GM19372 (cell line): ENCODE measurements at regions not wholly inside any gene's neighbourhood (a gene's known extent, or its start where the extent isn't known, plus 50 kb on each side); places are given as distances from the start of the nearest gene placed in this dataset.

Experiments used
- ATAC-seq: cut with Tn5 transposase; IDR thresholded peaks from one replicate; pipeline ENCODE4 v1.9.1; 2021; ENCODE audit warnings: mild to moderate bottlenecking, low read depth, moderate library complexity; ENCODE audit not compliant: unreplicated experiment

DNA sequence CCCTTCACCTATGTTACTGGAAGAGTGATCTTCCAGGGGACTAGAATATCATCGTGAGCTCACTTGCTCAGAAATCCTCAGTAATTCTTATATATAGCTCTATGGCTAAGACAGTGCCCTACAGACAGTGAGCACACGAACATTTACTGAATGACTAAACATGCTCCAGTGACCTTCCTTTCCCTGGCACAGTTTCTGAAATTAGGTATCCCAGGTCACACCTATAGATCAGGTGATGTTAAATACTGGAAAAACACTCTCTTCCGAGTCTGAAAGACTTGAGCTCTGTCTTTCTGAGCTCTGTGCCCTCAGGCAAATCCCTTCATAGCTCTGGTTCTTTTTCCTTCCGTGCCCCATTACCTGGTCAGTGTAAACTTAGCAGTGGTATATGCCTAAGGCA lies 239.4 kb upstream of the LRIG1 start:
- no peak for ATAC-seq

DNA sequence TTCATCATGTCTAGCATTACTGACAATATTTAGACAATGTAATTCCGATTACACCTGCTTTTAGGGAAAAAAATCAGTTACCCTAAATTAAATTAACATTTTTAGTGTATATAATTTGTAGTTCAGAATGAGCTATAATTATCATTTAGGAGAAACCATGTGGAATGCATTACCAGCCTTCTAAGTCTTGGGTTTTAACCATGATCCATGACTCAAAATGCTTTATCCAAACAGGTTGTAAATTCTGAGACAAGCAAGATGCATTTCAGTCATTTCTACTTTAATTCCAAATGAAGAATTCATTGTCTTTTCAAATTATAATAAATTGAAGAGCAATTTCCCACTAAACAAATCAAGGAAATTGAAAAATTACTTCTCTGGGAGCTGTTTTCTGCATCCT lies 243.7 kb upstream of the LRIG1 start:
- ATAC-seq, result no peak

DNA sequence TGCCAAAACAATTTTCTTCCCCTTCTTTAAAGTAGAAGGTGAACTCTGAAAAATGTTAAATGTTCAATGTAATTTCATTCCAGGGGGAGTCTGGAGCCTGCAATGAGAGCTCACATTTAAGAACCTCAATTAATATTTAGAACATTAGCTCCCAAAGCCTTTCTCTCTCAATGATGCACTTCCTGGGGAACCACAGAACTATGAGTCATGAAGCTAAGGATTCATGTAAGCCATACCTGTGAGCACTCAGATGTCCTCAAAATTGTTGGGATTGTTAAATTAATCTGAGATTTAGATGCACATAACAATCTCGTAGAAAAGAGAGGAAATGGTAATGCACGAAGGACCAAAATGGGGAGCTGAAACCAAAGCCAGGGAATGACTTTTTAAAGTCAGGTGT lies 244.2 kb upstream of the LRIG1 start:
- no peak for ATAC-seq

DNA sequence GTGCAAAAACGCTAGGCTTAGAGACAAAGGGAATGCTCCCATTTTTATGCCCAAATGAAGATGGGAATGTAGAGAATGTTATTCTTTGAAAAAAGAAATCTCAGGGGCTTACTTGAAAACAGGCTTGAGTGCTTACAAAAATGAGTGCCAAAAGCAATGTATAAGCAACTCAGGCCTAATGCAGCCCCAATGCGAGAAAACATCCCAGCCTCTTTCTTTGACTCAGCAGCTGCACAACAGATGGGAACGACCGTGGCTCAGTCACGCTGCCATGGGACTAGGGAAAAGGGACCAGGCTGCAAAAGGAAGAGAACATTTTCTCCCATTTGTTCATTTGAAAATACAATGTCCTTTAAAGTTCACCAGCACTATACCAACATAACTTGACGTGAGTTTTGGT lies 246.4 kb upstream of the LRIG1 start:
- no peak for ATAC-seq

DNA sequence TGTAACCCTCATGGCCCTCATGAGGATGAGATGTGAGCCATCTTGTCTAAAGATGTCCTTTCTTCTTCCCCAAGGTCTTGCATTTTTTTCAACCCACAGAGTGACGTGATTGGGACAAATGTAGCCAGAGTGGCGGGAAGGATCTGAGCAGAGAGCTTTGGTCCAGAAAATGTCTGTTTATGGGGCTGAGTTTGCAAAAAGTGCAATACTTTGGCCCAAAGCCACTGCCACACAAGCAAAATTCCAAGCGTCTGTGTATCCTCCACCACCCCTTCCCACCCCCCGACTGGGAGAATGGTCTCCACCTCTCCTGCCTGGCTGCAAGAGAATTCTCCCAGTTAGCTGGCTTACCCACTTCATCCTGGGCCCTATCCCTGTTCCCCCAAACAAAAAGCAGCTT lies 246.9 kb upstream of the LRIG1 start:
- ATAC-seq, result no peak

DNA sequence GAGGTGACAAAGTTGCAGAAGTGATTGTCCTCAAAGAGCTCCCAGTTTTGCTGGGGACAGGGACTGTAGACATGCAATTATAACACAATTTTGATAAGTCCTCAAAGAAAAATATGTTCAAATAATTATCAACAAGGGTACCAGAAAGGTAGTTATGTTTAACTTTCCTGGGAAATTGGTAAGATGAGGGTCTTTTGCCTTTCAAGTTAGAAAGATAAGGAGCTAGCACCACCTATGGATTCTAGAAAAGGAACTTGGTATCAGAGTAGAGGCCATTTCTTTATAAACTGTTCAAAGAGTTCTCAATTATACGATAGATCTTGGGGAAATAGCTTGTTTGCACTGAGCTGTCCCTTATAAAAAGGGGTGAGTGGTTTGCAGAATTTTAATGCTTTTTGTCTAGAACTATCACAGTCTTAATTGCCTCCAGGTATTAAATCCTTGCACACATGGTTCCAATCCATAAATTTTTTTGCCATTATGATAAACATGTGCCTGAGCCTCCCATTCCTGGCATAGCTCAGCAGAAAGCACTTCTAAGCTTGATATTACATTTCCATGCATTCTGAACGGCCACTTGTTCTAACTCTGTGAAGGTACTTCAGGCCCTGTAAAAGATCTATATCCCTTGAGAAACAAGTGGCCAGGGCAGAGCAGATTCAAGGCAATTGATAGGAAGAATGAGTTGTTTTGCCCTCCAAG lies 247.5 kb upstream of the LRIG1 start:
- ATAC-seq, result no peak

DNA sequence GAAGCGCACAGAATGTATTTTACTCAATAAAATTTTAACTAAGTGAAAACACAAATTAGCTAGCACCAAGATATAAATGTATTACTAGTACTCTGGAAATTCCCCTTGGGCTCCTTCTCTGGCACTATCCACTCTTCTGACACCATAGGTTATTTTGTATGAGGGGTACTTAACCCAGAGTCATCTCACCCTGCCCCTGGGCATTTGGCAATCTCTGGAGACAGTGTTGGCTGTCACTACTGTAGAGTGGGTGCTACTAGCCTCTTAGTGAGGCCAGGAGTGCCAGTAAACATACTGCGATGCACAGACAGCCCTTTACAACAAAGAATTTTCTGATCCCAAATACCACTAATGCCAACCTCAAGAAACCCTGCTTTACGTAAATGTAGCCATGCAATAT lies 246.3 kb upstream of the KBTBD8 start:
- no peak for ATAC-seq

DNA sequence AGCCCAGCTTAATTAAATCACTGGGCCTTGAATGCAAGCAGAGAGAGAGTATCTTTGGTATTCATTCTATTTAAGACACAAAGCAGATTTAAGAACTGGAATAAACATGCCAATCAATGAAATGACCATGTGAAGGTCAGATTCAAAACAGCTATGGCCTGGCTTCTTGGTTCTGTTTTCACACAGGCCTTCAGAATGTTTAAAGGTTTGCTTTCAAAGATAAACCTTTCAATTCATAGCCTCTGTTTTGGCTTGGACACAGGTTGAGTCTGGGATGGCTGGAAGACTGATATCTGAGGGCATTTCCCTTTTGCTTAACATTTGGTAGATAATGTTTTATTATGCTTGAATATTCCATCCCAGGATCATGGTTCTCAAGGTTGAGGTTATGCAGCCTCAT lies 244.4 kb upstream of the KBTBD8 start:
- no peak for ATAC-seq

DNA sequence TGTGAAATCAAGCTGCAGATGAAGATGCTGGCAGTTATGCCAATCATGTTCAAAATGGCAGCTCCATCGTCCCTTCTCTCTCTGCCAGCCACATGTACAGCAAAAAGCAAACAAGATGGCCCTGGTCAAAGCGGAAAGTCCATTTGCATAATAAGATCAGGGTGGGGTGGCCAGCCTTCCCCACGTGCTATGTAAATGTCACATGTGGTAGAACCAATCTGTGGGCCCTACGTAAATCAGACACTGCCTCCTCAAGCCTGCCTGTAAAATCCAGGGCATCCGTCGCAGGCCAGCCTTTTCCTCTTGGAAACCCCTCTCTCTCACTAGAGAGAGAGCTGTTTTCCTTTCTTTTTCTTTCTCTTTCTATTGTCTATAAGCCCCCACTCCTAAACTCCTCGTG lies 243.5 kb upstream of the KBTBD8 start:
- no peak for ATAC-seq

DNA sequence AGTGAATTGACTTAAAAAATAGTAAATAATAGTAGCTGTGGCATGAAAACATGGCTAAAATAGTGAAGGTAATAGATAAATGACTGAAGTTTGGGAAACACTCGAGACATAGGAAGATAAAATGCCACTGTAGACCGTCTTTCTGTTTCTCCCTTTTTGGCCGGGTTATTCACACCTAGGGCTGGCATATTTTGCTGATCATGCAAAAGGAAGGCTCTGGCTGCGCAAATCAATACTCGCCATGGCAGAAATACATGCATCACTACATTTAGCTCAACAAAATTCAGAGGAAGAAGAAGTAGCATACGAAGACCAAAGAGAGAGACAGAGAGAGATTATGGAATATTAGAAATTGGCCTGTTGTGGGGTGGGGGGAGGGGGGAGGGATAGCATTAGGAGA lies 242.2 kb upstream of the KBTBD8 start:
- ATAC-seq, result no peak

DNA sequence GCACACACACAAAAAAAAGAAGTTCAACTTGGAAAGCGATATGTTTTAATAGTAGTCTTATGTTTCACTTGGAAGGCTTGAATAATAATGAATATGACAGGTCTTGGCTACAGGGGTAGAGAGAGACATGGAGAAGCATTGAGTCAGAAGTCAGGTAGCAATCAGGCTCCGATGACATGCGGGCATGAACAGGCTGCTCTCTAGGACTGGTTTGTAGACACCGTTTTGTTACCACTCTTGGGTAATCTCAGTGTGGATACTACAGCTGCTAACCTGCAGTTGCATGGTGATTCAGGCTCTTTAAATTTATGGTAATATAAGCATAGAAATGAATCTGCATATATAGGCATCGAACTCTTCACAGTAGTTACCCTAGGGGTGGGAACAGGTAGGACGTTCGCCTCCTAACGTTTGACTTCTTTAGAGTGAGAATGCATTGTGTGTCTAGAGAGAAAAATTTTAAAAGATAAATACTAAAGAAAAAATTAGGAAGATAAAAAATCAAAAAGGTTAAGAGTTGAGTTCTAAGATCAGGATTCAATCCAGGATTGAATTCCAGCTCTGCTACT lies 241.6 kb upstream of the KBTBD8 start:
- no peak for ATAC-seq

DNA sequence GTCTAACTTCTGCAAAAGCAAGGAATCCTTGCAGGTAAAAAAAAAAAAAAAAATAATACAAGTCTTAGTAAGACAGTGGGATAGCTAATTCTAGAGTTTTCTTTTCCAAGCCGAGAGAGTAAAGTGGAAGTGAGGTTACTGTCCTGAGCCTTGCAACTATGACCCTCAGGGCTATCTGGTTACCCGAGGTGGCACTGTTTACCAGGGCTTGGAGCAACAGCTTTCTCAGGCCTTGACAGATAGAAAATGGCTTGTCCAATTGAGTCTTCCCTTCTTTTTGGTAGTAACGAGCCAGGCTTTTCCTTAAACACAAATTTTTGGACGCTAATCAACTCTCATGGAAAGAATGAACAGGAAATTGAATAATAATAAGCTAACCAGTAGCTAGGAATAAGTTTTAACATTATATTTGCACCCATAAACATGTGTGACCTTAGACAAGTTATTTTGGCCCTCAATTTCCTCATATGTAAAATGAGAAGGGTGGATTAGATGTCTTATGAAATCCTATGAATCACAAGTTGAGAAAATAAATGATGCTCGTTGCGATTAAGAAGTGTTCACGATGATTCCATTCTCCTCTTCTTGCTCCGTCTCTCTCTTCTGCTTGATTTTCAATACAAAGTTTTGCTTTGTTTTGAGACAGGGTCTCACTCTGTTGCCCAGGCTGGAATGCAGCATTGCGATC lies 236.9 kb upstream of the KBTBD8 start:
- ATAC-seq, result no peak

DNA sequence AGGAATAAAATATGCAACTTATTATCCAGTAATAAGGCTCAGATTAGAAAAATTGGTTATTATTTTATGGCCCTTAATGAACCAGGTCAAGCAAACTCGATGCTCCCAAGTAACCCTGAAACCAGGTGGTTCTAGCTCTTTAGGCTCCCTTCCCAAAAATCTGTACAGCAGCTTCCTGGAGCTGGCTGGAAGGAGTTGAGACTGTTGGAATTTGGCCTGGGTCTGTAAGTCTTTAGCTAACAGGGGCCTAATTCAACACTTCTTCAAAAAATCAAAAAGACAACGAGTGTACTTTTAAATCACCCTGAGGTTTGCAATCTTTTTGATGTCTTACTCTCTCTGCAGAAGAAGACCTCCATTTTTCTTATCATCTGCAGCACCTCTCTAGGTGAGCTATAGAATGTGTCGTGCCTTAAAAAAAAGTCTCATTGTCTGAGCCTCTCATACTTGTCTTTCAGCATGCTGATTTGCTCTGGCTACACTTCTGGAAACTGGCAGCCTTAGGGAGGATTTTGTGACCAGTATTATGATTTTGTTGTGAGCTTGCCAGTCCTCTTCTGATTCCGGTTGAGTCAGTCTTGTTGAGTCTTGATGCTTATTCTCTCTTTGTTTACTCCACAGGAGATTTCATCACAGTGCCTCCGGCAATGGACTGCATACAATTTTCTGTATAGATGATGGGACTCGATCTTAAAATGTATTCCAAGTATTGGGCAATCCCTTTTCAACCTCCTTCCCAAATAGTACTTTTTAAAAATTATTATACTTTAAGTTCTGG lies 235.0 kb upstream of the KBTBD8 start:
- no peak for ATAC-seq

DNA sequence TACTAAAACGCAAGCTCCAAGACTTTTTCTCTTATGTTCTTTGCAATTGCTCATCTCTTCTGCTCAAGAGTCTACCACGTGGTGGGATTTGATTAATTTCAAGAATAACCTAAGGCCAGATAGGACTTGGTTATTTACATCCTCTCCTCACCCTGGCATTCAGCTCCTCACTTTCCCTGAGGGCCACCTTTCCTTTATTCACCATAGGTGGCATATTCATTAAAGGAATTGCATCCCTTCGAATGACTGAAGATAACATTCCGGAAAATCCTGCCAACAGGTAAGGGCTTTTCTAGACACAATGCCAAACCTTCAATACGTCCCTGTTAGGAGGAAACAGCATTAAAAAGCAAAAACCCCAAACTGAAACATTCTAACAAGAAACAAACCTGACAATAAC lies 220.0 kb upstream of the KBTBD8 start:
- ATAC-seq, result no peak

DNA sequence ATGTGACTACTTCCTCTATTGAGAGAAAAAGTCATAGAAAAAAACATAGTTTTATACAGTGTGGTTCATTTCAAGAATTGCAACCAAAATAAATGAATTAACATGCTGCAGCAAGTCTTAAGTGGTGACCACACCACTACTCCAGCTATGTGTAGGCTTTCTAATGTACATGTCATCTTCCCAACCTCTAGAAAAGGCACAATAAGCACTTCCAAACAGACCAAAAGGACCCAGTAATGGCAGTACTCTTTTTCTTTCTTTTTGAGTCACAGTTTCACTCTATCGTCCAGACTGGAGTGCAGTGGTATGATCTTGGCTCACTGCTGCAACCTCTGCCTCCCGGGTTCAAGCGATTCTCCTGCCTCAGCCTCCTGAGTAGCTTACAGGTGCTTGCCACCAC lies 219.3 kb upstream of the KBTBD8 start:
- no peak for ATAC-seq

DNA sequence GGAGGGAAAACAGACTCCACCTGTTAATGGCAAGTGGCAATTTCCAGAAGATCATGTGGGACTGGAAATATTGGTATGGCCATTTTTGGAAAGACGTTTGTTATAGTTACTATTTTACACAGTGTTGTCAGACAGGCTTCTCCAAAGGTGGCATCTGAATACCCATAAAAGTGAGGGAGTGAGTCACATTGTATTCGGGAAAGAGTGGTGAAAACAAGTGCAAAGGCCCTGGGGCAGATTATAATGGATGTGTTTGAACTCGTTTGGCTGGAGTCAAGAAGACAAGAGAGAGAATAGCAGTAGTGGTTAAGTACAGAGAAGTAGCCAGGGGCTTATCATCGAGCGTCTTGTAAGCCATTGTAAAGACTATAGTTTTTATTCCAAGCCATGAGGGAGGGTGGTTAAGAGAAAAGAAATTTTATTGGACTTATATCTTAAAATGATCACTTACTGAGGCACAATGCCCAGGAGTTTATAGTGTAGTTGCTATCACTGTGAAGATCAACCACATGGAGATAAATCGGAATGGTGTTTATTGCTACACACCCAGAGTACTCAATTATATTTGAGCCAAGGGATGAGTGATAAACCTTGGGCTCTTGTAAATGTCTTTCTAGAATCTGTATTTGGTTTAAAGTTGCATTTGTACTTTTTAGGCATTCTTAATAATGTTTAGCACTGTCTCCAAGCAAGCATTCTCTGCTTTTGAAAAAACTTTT lies 212.8 kb upstream of the KBTBD8 start:
- no peak for ATAC-seq

DNA sequence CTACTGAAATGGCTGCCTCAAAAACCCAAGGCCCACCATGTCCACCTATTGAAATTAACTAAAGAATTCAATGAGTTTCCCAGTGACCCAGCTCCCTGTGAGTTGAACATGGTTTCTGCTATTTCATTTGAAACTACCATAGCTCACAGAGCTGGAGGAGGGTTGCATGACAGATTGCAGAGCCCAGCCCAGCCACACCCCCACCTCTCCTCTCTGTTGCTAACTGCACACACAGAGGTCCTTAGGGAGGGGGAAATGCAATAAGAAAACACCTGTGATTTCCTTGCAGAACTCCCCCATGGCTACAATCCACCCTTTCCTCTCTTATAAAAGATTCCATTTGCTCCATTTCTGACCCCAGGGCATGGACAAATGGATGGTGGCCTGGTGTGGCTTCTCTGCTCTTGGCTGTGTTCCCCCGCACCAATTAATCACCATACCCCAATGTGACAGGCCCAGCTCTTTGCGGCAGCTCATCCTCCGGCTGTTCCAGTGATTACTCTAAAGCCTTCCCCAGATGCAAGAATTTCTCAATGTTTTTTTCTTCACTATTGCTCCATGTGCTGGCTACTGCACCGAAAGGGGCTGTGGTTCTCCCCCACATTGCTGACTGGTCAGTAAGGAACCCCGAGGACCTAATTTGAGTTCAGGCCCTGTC lies 208.4 kb upstream of the KBTBD8 start:
- ATAC-seq, result no peak

DNA sequence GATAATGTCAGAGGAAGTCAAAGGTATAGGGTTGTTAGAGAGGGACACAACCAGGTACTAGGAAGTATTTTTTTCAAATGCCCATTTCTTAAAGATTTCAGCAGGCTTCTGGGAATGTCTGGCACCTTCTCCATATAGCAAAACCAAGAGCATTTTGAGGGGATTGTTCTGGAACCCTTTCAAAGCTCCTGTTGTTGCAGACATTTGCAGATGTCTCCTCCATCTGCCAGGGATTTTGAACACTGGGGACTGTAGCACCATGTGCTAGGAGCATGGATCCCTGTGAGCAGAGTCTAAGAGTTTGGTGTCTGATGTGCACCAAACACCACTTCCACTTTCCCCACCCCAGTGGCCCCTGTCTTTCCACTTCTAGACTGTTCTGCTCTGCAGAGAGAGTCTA lies 206.0 kb upstream of the KBTBD8 start:
- ATAC-seq, result no peak

DNA sequence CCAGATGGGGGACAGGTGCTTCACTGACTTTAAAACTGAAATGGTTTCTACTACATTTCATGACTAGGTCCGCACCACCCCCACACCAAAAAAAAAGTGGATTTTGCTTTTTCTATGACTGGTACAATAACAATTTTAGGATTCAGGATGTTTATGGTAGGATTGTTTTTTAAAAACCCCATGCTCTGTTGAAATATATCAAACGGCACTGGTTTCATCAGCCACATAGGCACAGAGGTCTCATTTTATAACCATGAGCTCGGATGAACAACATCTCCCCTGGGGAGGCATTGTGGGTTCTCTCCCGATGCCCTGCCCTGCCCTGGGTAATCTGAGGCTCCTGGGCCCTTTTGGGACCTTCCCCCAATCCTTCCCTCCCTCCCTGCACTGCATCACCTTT lies 202.7 kb upstream of the KBTBD8 start:
- ATAC-seq, result no peak

DNA sequence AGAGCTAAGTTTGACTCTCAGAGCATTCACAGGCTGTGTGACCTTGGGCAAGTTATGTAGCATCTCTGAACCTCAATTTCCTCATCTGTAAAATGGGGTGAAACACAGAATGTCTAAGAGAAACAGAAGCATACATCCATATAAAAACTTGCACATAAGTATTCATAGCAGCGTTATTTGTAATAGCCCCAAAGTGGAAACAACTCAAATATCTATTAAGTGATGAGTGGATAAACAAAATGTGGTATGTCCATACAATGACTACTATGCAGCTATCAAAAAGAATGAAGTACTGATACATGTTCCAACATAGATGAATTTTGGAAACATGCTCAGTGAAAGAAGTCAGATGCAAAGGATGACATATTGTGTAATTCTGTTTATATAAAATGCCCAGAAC lies 201.8 kb upstream of the KBTBD8 start:
- ATAC-seq, result no peak
